Loucy (cell line): ENCODE measurements at regions not wholly inside any gene's neighbourhood (a gene's known extent, or its start where the extent isn't known, plus 50 kb on each side); places are given as distances from the start of the nearest gene placed in this dataset.

Experiments
- CTCF ChIP-seq: fragments of 200-600 bp; sonication (generic); conservative IDR thresholded peaks from 2 replicates; pipeline ENCODE4 v1.5.1; 2014; ENCODE audit warnings: mild to moderate bottlenecking, antibody characterized with exemption, low read length
- EZH2phosphoT487 ChIP-seq: fragments of 200-600 bp; IDR thresholded peaks from 2 replicates; pipeline ENCODE4 v1.6.1; 2018; ENCODE audit warnings: antibody characterized with exemption, mild to moderate bottlenecking, moderate library complexity, borderline replicate concordance

- TF ChIP-seq CTCF (no peak), EZH2phosphoT487 (no peak)
Measured at GRCh38 chr6:153966001-153966400, 73.0 kb upstream of the OPRM1 start.
